Epithelial cell of proximal tubule (primary cell): ENCODE measurements at regions not wholly inside any gene's neighbourhood (a gene's known extent, or its start where the extent isn't known, plus 50 kb on each side); places are given as distances from the start of the nearest gene placed in this dataset.
"Not testable (repeated sequence)": the region's sequence is repeated elsewhere in the genome, so short reads cannot be mapped to it uniquely, and the experiment has no call there.

Experiments used
- DNase-seq: peaks from one replicate; pipeline ENCODE4 v3.0.0-alpha.2; 2011; ENCODE audit warnings: low read depth
- H3K4me3 ChIP-seq: 2 replicates; pipeline ENCODE4 v1.5.1; 2011; ENCODE audit warnings: low read depth, mild to moderate bottlenecking, low read length
- TF ChIP-seq, protein P1 (sequence below): conservative IDR thresholded peaks from 2 replicates; pipeline ENCODE4 v1.5.1; 2012; ENCODE audit warnings: low read depth, mild to moderate bottlenecking, low read length

DNA sequence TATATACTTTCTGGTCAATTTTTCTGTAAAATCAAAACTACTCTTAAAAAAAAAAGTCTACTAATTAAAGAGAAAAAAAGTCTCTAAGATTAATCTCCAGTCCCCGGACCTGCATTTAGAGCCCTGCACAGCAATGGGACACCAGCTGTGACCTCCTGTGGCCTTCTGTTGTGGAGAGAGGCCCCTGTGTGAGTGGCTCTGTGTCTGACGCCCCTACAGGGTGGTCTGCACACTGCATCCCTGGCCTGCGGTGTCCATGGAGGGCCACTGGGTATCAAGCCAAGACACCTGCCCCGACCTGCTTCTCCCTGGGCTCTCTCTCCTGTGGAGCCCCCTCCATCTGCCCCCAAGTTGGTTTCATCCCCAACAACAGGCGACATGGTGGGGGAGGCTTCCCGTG is 248.0 kb upstream of the DIO3 start:
- no peak for DNase-seq
- H3K4me3 ChIP-seq: no peak overlapping the region
- TF ChIP-seq, protein P1, sequence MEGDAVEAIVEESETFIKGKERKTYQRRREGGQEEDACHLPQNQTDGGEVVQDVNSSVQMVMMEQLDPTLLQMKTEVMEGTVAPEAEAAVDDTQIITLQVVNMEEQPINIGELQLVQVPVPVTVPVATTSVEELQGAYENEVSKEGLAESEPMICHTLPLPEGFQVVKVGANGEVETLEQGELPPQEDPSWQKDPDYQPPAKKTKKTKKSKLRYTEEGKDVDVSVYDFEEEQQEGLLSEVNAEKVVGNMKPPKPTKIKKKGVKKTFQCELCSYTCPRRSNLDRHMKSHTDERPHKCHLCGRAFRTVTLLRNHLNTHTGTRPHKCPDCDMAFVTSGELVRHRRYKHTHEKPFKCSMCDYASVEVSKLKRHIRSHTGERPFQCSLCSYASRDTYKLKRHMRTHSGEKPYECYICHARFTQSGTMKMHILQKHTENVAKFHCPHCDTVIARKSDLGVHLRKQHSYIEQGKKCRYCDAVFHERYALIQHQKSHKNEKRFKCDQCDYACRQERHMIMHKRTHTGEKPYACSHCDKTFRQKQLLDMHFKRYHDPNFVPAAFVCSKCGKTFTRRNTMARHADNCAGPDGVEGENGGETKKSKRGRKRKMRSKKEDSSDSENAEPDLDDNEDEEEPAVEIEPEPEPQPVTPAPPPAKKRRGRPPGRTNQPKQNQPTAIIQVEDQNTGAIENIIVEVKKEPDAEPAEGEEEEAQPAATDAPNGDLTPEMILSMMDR: no peak

DNA sequence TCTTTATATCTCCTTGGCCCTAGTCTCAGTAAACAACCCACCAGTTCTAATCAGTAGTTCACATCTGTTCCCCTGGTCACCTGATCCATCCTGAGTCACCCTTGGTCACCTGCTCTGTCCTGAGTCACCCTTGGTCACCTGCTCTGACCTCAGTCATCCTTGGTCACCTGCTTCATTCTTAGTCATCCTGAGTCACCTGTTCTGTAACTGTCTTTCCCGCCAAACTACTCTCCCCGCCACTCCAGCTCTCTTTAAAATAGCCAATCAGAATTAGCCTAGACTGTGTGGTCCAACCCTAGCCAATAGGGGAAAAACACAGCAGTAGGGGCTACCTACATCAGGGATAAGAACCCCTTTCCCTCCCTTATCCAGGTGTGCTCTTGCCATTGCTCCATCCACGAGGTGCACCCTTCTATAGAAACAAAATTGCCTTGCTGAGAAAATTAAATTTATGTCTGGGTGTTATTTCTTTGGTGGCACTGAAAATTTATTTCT is 245.4 kb upstream of the DIO3 start:
- TF ChIP-seq, protein P1: no peak
- no peak for DNase-seq
- no peak overlapping the region for H3K4me3 ChIP-seq

DNA sequence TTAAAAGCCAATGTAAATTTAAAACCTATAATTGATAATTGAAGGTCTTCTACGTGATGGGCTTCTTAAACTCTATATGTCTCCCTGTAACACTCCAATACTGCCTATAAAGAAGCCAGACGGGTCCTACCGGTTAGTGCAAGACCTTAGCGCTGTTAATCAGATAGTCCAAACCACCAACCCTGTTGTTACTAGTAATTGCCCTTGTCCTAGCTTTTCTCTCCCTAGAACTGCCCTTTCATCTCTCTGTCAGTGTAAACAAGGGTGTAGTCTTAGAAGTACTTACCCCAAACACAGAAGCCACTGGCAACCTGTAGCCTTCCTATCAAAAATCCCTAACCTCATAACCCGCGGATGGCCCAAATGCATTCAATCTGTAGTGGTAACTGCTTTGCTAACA is 243.0 kb upstream of the DIO3 start:
- DNase-seq: no peak
- H3K4me3 ChIP-seq: no peak overlapping the region
- TF ChIP-seq, protein P1: no peak

DNA sequence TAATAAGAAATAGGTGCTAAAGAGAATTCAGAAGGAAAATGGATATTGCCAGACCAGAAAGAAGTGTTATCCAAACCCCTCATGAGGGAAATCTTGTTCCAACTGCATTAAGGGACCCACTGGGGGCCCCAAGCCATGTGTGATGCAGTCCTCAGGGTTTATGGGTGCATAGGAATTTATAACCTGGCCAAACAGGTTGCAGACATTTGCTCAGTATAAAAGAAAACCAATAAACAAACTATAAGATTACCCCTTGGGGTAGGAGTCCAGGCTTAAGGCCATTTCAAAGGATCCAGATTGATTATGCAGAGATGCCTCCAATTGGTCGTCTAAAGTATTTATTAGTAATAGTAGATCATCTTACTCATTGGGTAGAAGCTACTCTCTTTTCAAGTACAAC is 240.9 kb upstream of the DIO3 start:
- TF ChIP-seq, protein P1: no peak
- DNase-seq: no peak
- no peak overlapping the region for H3K4me3 ChIP-seq

DNA sequence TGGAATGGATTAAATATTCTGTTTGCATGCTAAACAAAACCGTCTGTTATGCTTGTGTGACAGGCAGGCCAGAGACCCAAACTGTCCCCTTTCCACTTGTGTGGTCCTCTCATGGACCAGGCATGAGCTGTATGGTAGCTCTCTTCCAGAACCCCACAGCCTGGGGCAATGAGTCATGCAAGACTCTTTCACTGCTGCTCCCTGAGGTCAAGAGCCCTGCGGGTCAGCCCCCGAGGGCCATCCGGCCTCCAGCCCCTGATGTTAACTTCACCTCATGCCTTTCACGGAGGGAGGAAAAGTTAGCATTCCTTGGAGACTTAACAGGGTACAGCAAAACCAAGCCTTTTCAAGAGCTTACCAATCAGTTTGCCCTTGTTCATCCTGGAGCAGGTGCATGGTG is 239.1 kb upstream of the DIO3 start:
- H3K4me3 ChIP-seq: no peak overlapping the region
- TF ChIP-seq, protein P1: no peak
- no peak for DNase-seq

DNA sequence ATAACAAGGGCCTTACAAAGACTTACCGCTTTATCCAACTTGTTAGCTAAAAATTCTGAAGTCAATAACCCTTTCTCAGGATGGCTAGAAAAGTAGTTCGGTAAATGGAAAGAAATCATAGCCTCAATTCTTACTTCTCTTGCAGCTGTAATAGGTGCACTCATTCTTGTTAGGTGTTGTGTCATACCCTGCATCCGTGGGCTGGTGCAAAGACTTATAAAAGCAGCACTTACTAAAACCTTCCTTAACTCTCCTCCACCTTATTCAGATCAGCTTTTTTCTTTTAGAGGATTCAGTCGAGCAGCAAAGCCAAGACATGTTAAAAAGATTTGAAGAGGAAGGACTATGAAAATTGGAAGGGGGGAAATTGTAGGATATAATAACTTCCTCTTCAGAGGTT is 238.2 kb upstream of the DIO3 start:
- DNase-seq: no peak
- TF ChIP-seq, protein P1: no peak

DNA sequence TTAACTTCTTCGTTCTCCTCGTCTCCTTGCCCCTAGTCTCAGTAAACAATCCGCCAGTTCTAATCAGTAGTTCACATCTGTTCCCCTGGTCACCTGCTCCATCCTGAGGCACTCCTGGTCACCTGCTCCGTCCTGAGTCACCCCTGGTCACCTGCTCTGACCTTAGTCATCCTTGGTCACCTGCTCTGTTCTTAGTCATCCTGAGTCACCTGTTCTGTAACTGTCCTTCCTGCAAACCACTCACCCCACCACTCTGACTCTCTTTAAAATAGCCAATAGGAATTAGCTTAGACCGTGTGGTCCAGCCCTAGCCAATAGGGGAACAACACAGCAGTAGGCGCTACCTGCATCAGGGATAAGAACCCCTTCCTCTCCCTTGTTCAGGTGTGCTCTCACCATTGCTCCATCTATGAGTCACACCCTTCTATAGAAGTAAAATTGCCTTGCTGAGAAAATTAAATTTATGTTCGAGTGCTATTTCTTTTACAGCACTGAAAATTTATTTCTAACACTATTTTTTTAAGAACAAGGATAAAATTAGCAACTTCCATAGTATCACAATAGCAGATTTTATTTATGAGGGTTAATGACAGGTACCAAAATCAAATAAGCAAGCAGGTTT is 237.6 kb upstream of the DIO3 start:
- not testable (repeated sequence) for H3K4me3 ChIP-seq, DNase-seq

More for the DNA sequence above, 238.2 kb upstream of the DIO3 start:
- no peak overlapping the region for H3K4me3 ChIP-seq

DNA sequence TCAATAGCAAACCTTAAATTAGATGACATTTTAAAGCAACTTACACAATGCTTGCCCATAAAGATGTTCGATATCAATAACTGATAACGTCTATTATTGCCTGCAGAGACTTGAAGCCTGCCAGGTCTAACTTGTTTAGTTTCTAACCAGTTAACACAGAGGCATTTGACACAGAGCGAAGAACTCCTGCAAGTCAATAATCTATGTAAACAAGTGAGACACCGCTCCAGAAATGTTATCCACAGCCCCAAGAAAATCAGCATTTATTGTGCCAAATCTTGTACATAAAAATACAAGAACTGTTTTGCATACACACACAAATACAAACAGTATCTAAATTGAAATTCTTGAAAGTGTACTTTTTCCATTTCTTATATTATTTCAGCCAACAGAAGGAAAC is 236.0 kb upstream of the DIO3 start:
- TF ChIP-seq, protein P1: no peak
- DNase-seq: no peak
- H3K4me3 ChIP-seq: no peak overlapping the region
